ENCODE measurements at regions not wholly inside any gene's neighbourhood (a gene's known extent, or its start where the extent isn't known, plus 50 kb on each side); places are given as distances from the start of the nearest gene placed in this dataset.

DNA sequence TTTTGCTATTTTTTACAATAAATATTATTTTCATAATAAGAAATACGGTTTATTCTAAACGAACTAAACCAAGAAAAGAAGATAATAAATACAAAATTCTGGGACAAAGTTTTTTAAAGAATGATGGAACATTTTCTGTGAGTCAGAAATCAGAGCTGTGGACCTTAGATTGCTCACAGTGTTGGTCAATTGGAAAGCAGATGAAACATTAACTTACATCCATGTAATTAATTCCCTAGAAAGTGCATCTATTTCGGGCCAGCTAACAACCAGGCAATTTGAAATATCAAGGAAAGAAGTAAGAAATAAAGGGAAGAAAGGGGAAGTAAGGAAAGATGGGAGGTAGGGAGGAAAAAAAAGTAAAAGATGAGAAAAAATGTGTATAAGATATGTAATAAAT lies 1569.8 kb upstream of the TENM4 start:
- intact Hi-C loops (cut with micrococcal nuclease; ENCODE audit: unreplicated experiment), result no loop called here
- H3K4me3 ChIP-seq (ENCODE audit: low read depth in 2 of 2, low read length in 2 of 2), result no peak overlapping the region
- ATAC-seq, result no peak
- H3K9me3 ChIP-seq (ENCODE audit: control insufficient read depth, insufficient read depth, low read depth, low read length), result peaks cover 3% of the 10 kb centered on the region; the same call in 1 of the 2 replicates
- in situ Hi-C loops (cut with HindIII; ENCODE audit: low pct_unique_long_range_greater_than_20kb, low sequenced_read_pairs), result no loop called here
- TF ChIP-seq SIN3A (IDR thresholded peaks at IDR 0.05; ENCODE audit: borderline replicate concordance, insufficient read depth, low read depth, low read length) (no peak), POLR2AphosphoS5 (IDR thresholded peaks at IDR 0.05; ENCODE audit: low read depth, low read length) (no peak), TCF7L2 (IDR thresholded peaks at IDR 0.05; ENCODE audit: low read depth, low read length) (no peak)
- TF ChIP-seq, protein P1, sequence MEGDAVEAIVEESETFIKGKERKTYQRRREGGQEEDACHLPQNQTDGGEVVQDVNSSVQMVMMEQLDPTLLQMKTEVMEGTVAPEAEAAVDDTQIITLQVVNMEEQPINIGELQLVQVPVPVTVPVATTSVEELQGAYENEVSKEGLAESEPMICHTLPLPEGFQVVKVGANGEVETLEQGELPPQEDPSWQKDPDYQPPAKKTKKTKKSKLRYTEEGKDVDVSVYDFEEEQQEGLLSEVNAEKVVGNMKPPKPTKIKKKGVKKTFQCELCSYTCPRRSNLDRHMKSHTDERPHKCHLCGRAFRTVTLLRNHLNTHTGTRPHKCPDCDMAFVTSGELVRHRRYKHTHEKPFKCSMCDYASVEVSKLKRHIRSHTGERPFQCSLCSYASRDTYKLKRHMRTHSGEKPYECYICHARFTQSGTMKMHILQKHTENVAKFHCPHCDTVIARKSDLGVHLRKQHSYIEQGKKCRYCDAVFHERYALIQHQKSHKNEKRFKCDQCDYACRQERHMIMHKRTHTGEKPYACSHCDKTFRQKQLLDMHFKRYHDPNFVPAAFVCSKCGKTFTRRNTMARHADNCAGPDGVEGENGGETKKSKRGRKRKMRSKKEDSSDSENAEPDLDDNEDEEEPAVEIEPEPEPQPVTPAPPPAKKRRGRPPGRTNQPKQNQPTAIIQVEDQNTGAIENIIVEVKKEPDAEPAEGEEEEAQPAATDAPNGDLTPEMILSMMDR (IDR thresholded peaks at IDR 0.05), result no peak
- H3K27ac ChIP-seq (ENCODE audit: low read length), result no peak overlapping the region
- BruUV-seq (replicated peaks), result no TSS peak
- ChIA-PET CTCF (no interaction called here), POLR2A (no interaction called here)
- DNase-seq (ENCODE audit: low read depth, low spot score), result no peak
- no peaks in the 10 kb centered on the region for H3K27me3 ChIP-seq (ENCODE audit: control insufficient read depth, insufficient read depth, low read length)
- peaks cover 7% of the 10 kb centered on the region; the same call in 1 of the 2 replicates for H3K4me1 ChIP-seq (ENCODE audit: control insufficient read depth, insufficient read depth, low read length)
- H3K36me3 ChIP-seq (ENCODE audit: control insufficient read depth, insufficient read depth, low read length), result no peaks in the 10 kb centered on the region

DNA sequence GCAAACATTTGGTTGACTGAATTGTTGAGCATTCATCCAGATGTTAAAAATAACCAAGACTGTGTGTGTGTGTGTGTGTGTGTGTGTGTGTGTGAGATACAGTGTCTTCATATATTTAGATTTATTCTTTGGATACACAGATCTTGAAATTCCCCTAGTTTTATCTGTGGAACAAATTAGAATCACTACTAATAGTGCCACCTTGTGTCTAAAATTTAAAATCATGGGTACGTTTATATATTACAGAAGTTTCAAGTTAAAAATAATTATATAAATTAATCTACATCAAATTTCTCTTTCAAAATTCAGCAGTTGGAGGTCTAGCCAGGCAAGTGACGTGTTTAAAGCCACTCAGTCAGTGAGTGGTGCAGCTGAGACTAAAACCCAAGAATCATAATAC lies 1566.2 kb upstream of the TENM4 start:
- peaks cover 7% of the 10 kb centered on the region; the same call in 1 of the 2 replicates for H3K4me1 ChIP-seq (ENCODE audit: control insufficient read depth, insufficient read depth, low read length)
- no peak overlapping the region for H3K4me3 ChIP-seq (ENCODE audit: low read depth in 2 of 2, low read length in 2 of 2)
- intact Hi-C loops (cut with micrococcal nuclease; ENCODE audit: unreplicated experiment), result loop anchor here (10.0 kb wide), 1 partner anchor 1302 kb away; no protein-coding TSS in a partner anchor
- H3K36me3 ChIP-seq (ENCODE audit: control insufficient read depth, insufficient read depth, low read length), result no peaks in the 10 kb centered on the region
- BruUV-seq (replicated peaks), result no TSS peak
- peak overlapping the region; percentile 46; the same call in 1 of the 2 replicates for H3K27ac ChIP-seq (ENCODE audit: low read length)
- in situ Hi-C loops (cut with HindIII; ENCODE audit: low pct_unique_long_range_greater_than_20kb, low sequenced_read_pairs), result no loop called here
- TF ChIP-seq, protein P2, sequence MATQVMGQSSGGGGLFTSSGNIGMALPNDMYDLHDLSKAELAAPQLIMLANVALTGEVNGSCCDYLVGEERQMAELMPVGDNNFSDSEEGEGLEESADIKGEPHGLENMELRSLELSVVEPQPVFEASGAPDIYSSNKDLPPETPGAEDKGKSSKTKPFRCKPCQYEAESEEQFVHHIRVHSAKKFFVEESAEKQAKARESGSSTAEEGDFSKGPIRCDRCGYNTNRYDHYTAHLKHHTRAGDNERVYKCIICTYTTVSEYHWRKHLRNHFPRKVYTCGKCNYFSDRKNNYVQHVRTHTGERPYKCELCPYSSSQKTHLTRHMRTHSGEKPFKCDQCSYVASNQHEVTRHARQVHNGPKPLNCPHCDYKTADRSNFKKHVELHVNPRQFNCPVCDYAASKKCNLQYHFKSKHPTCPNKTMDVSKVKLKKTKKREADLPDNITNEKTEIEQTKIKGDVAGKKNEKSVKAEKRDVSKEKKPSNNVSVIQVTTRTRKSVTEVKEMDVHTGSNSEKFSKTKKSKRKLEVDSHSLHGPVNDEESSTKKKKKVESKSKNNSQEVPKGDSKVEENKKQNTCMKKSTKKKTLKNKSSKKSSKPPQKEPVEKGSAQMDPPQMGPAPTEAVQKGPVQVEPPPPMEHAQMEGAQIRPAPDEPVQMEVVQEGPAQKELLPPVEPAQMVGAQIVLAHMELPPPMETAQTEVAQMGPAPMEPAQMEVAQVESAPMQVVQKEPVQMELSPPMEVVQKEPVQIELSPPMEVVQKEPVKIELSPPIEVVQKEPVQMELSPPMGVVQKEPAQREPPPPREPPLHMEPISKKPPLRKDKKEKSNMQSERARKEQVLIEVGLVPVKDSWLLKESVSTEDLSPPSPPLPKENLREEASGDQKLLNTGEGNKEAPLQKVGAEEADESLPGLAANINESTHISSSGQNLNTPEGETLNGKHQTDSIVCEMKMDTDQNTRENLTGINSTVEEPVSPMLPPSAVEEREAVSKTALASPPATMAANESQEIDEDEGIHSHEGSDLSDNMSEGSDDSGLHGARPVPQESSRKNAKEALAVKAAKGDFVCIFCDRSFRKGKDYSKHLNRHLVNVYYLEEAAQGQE (IDR thresholded peaks at IDR 0.05; ENCODE audit: insufficient read depth in 1 of 2, low read depth in 2 of 2, low read length in 1 of 2), result no peak
- TF ChIP-seq POLR2AphosphoS5 (IDR thresholded peaks at IDR 0.05; ENCODE audit: low read depth, low read length) (no peak), TCF7L2 (IDR thresholded peaks at IDR 0.05; ENCODE audit: low read depth, low read length) (no peak), SIN3A (IDR thresholded peaks at IDR 0.05; ENCODE audit: borderline replicate concordance, insufficient read depth, low read depth, low read length) (no peak)
- TF ChIP-seq, protein P1 (IDR thresholded peaks at IDR 0.05), result peak; percentile 55; the same call in 1 of the 2 replicates
- DNase-seq (ENCODE audit: low read depth, low spot score) (no peak), ATAC-seq (no peak)
- no peaks in the 10 kb centered on the region for H3K27me3 ChIP-seq (ENCODE audit: control insufficient read depth, insufficient read depth, low read length)
- H3K9me3 ChIP-seq (ENCODE audit: control insufficient read depth, insufficient read depth, low read depth, low read length), result peaks cover under 1% of the 10 kb centered on the region; the same call in 1 of the 2 replicates
- ChIA-PET CTCF (interaction anchor here (0.8 kb wide), 1 partner anchor 623 kb away, joined by 3 read pairs; no protein-coding TSS in a partner anchor), POLR2A (no interaction called here)

Data from Panc1 (cell line).